NB4 (cell line): ENCODE measurements at regions not wholly inside any gene's neighbourhood (a gene's known extent, or its start where the extent isn't known, plus 50 kb on each side); places are given as distances from the start of the nearest gene placed in this dataset.

Experiments used
- DNase-seq: peaks from one replicate; pipeline ENCODE4 v3.0.0; 2010; ENCODE audit warnings: low read depth
- H3K4me3 ChIP-seq: one replicate; pipeline ENCODE4 v1.5.1; 2011; ENCODE audit warnings: mild to moderate bottlenecking, low read depth, low read length, moderate library complexity
- CTCF ChIP-seq: IDR thresholded peaks from one replicate; pipeline ENCODE4 v1.5.1; 2012; ENCODE audit warnings: low read depth, low read length
- MYC ChIP-seq: IDR thresholded peaks from 2 replicates; pipeline ENCODE4 v1.6.1; 2011; ENCODE audit warnings: low read depth, low read length
- POLR2A ChIP-seq: IDR thresholded peaks from 2 replicates; pipeline ENCODE4 v1.6.1; 2011; ENCODE audit warnings: mild to moderate bottlenecking; ENCODE audit not compliant: insufficient read length; ENCODE audit errors: extremely low read depth
- TF ChIP-seq, protein P1 (sequence below): IDR thresholded peaks from 2 replicates; pipeline ENCODE4 v1.6.1; 2011; ENCODE audit warnings: low read depth, low read length

DNA sequence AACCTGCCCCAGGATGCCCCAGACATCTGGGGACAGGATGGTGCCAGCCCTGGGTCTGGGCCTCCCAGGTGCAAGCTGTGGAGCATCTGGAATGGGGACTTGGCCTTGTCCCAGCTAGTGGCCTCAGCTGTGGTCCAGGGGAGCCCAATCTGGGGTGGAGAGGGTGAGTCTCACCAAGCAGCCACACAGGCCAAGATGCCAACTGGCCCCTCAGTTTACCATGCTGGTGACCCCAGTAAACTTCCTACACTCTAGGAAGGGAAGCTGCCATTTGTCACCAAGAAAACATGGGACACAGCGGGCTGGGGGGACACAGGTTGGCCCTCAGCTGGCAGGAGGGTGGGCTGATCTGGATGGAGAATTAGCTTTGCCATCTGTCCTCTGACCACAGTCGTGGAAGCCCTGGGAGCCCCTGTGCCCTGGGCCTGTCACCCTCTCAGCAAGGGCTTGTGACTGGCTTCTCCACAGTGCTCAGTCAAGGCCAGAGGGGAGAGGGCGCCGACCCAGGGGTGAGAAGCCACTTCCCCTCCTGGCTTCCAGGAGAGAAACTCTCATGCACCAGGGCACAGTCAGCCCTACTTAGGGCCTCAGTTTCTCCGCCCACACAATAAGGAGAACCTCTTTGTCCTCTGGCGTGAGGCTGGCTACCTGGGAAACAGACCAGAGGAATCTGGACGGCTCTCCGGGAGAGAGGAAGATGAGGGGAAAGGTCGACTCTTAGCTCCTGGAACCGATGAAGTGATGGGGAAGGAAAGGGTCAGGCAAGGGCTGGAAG, 126.4 kb upstream of the SMURF2 start:
- TF ChIP-seq CTCF (no peak), MYC (no peak)
- TF ChIP-seq, protein P1, sequence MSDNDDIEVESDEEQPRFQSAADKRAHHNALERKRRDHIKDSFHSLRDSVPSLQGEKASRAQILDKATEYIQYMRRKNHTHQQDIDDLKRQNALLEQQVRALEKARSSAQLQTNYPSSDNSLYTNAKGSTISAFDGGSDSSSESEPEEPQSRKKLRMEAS = no peak
- H3K4me3 ChIP-seq = no peak overlapping the region
- no peak for DNase-seq

GRCh38 chr17:64787921-64788271, 125.8 kb upstream of the SMURF2 start:
- no peak for TF ChIP-seq CTCF
- TF ChIP-seq, protein P1 = no peak
- no peak for TF ChIP-seq POLR2A
- no peak for TF ChIP-seq MYC
- no peak for DNase-seq

GRCh38 chr17:64787255-64787920, 125.3 kb upstream of the SMURF2 start:
- H3K4me3 ChIP-seq = no peak overlapping the region
- no peak for DNase-seq
- TF ChIP-seq CTCF (no peak), MYC (no peak), POLR2A (no peak)
- TF ChIP-seq, protein P1 = no peak

More at GRCh38 chr17:64787921-64788271, 125.8 kb upstream of the SMURF2 start:
- no peak overlapping the region for H3K4me3 ChIP-seq

DNA sequence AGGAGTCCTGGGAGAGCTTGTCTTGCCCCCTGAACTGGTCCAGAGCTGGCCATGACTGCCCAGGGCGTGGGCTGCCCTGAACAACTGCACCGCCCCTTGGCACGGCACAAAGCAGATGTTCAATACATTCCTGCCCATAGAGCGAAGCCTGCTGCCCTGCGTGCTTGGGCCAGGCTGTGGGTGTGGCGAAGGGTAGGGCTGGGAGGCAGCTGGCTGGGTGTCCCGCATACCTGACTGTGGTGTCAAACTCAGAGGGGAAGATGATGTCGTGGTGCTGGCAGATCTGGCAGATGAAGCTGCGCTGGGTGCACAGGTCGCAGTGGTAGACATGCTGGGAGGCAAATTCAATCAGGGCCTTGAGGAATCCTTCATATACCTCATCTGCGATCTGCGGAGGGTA, 124.2 kb upstream of the SMURF2 start:
- DNase-seq = no peak
- H3K4me3 ChIP-seq = no peak overlapping the region
- TF ChIP-seq POLR2A = no peak
- TF ChIP-seq CTCF = no peak
- TF ChIP-seq, protein P1 = no peak
- TF ChIP-seq MYC = no peak

- no peak overlapping the region for H3K4me3 ChIP-seq
- DNase-seq = no peak
- TF ChIP-seq MYC = no peak
Observed at GRCh38 chr17:64785011-64785421, 122.9 kb upstream of the SMURF2 start.

DNA sequence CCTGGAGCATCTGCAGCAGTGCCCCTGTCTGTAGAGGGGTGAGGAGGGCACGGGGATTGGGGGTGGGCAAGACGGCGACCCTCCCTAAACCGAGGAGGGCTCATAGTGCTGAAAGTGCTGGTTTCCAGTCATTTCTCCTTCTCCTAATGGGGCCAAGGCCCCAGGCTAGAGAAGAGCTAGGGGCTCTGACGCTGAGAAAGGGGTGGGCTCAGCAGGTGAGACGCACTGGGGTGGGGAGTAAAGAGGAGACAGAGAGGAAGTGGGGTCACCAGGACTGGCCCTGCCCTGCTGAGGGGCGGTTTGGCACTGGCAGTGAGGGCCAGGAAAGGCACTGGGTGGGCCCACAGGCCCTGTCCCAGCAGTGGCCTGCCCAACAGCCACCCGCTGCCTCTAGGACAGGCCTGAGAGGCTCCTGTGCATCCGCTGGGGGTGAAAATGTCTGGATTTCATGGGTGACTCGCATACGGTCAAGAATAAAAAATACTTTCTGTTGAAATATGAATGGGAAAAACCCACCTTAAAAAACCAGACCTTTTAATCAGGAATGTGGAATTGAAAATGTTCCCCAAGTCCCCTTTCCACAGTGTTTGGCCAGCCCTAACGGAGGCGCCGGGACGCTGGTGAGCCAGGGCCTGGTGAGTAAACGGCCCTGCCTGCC, 122.4 kb upstream of the SMURF2 start:
- no peak for TF ChIP-seq MYC
- TF ChIP-seq POLR2A = no peak
- TF ChIP-seq, protein P1 = no peak
- TF ChIP-seq CTCF = no peak
- no peak for DNase-seq
- no peak overlapping the region for H3K4me3 ChIP-seq
